ENCODE measurements at regions not wholly inside any gene's neighbourhood (a gene's known extent, or its start where the extent isn't known, plus 50 kb on each side); places are given as distances from the start of the nearest gene placed in this dataset.

- no peak for DNase-seq
- intact Hi-C loops (cut with DNase I, micrococcal nuclease): no loop called here
- no peak for ATAC-seq
Measured at GRCh38 chr11:130693543-130693942, 222.7 kb downstream of the SNX19 start.

GRCh38 chr11:130694488-130695045 is 221.7 kb downstream of the SNX19 start:
- no peak for DNase-seq
- no peak for ATAC-seq
- intact Hi-C loops (cut with DNase I, micrococcal nuclease): no loop called here

GRCh38 chr11:130698174-130698573 is 218.1 kb downstream of the SNX19 start:
- intact Hi-C loops (cut with DNase I, micrococcal nuclease): no loop called here
- no peak for DNase-seq
- peak; percentile 79 for ATAC-seq

- DNase-seq (no peak), ATAC-seq (no peak)
- intact Hi-C loops (cut with DNase I, micrococcal nuclease): no loop called here
Measured at GRCh38 chr11:130699561-130699960, 216.7 kb downstream of the SNX19 start.

GRCh38 chr11:130700092-130700491 is 216.2 kb downstream of the SNX19 start:
- intact Hi-C loops (cut with DNase I, micrococcal nuclease): no loop called here
- DNase-seq: no peak
- ATAC-seq: no peak

GRCh38 chr11:130703489-130704190 is 212.6 kb downstream of the SNX19 start:
- DNase-seq (no peak), ATAC-seq (peak; percentile 70)
- intact Hi-C loops (cut with DNase I, micrococcal nuclease): no loop called here

- no peak for DNase-seq
- ATAC-seq: peak; percentile 37
- intact Hi-C loops (cut with DNase I, micrococcal nuclease): no loop called here
Measured at GRCh38 chr11:130705670-130706421, 210.4 kb downstream of the SNX19 start.

- ATAC-seq (no peak), DNase-seq (no peak)
- intact Hi-C loops (cut with DNase I, micrococcal nuclease): no loop called here
Measured at GRCh38 chr11:130706572-130706971, 209.7 kb downstream of the SNX19 start.

- ATAC-seq (no peak), DNase-seq (no peak)
- intact Hi-C loops (cut with DNase I, micrococcal nuclease): no loop called here
Measured at GRCh38 chr11:130707217-130707616, 209.1 kb downstream of the SNX19 start.

GRCh38 chr11:130709531-130709930 is 206.7 kb downstream of the SNX19 start:
- DNase-seq (no peak), ATAC-seq (no peak)
- intact Hi-C loops (cut with DNase I, micrococcal nuclease): no loop called here

GRCh38 chr11:130710021-130710420 is 206.3 kb downstream of the SNX19 start:
- intact Hi-C loops (cut with DNase I, micrococcal nuclease): no loop called here
- ATAC-seq (no peak), DNase-seq (no peak)

GRCh38 chr11:130710497-130711012 is 205.7 kb downstream of the SNX19 start:
- ATAC-seq: no peak
- DNase-seq: no peak
- intact Hi-C loops (cut with DNase I, micrococcal nuclease): no loop called here

GRCh38 chr11:130711193-130711592 is 205.1 kb downstream of the SNX19 start:
- ATAC-seq (no peak), DNase-seq (no peak)
- intact Hi-C loops (cut with DNase I, micrococcal nuclease): no loop called here

GRCh38 chr11:130712480-130712879 is 203.8 kb downstream of the SNX19 start:
- intact Hi-C loops (cut with DNase I, micrococcal nuclease): no loop called here
- DNase-seq (no peak), ATAC-seq (no peak)

GRCh38 chr11:130715085-130715876 is 201.0 kb downstream of the SNX19 start:
- no peak for DNase-seq
- no peak for ATAC-seq

GRCh38 chr11:130715877-130716220 is 200.4 kb downstream of the SNX19 start:
- ATAC-seq (no peak), DNase-seq (no peak)
- intact Hi-C loops (cut with DNase I, micrococcal nuclease): no loop called here

More at GRCh38 chr11:130715085-130715876, 201.0 kb downstream of the SNX19 start:
- intact Hi-C loops (cut with DNase I, micrococcal nuclease): no loop called here

GRCh38 chr11:130718120-130718519 is 198.2 kb downstream of the SNX19 start:
- ATAC-seq: no peak
- intact Hi-C loops (cut with DNase I, micrococcal nuclease): no loop called here

GRCh38 chr11:130719220-130719915 is 196.9 kb downstream of the SNX19 start:
- intact Hi-C loops (cut with DNase I, micrococcal nuclease): no loop called here
- DNase-seq: no peak
- no peak for ATAC-seq

More at GRCh38 chr11:130718120-130718519, 198.2 kb downstream of the SNX19 start:
- no peak for DNase-seq
